C4-2B (cell line): ENCODE measurements at regions not wholly inside any gene's neighbourhood (a gene's known extent, or its start where the extent isn't known, plus 50 kb on each side); places are given as distances from the start of the nearest gene placed in this dataset.

ENCODE experiments used
- H3K27ac ChIP-seq: fragments of 450-650 bp; 2 replicates; pipeline ENCODE4 v1.5.1; 2017
- ZFX ChIP-seq: fragments of 450-650 bp; IDR thresholded peaks from 2 replicates; pipeline ENCODE4 v1.6.1; 2017
- TF ChIP-seq, protein P1 (sequence below): fragments of 450-650 bp; conservative IDR thresholded peaks from 2 replicates; pipeline ENCODE4 v1.5.1; 2017; ENCODE audit warnings: mild to moderate bottlenecking

- TF ChIP-seq, protein P1, sequence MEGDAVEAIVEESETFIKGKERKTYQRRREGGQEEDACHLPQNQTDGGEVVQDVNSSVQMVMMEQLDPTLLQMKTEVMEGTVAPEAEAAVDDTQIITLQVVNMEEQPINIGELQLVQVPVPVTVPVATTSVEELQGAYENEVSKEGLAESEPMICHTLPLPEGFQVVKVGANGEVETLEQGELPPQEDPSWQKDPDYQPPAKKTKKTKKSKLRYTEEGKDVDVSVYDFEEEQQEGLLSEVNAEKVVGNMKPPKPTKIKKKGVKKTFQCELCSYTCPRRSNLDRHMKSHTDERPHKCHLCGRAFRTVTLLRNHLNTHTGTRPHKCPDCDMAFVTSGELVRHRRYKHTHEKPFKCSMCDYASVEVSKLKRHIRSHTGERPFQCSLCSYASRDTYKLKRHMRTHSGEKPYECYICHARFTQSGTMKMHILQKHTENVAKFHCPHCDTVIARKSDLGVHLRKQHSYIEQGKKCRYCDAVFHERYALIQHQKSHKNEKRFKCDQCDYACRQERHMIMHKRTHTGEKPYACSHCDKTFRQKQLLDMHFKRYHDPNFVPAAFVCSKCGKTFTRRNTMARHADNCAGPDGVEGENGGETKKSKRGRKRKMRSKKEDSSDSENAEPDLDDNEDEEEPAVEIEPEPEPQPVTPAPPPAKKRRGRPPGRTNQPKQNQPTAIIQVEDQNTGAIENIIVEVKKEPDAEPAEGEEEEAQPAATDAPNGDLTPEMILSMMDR = no peak
- no peak for TF ChIP-seq ZFX
Measured at GRCh38 chr2:44825702-44826101, 115.8 kb upstream of the SIX3 start.

GRCh38 chr2:44826601-44827000 lies 114.9 kb upstream of the SIX3 start:
- no peak overlapping the region for H3K27ac ChIP-seq
- TF ChIP-seq ZFX = no peak
- TF ChIP-seq, protein P1 = no peak

More at GRCh38 chr2:44825702-44826101, 115.8 kb upstream of the SIX3 start:
- no peak overlapping the region for H3K27ac ChIP-seq

GRCh38 chr2:44829771-44830170 lies 111.7 kb upstream of the SIX3 start:
- H3K27ac ChIP-seq = no peak overlapping the region
- no peak for TF ChIP-seq ZFX
- TF ChIP-seq, protein P1 = no peak

DNA sequence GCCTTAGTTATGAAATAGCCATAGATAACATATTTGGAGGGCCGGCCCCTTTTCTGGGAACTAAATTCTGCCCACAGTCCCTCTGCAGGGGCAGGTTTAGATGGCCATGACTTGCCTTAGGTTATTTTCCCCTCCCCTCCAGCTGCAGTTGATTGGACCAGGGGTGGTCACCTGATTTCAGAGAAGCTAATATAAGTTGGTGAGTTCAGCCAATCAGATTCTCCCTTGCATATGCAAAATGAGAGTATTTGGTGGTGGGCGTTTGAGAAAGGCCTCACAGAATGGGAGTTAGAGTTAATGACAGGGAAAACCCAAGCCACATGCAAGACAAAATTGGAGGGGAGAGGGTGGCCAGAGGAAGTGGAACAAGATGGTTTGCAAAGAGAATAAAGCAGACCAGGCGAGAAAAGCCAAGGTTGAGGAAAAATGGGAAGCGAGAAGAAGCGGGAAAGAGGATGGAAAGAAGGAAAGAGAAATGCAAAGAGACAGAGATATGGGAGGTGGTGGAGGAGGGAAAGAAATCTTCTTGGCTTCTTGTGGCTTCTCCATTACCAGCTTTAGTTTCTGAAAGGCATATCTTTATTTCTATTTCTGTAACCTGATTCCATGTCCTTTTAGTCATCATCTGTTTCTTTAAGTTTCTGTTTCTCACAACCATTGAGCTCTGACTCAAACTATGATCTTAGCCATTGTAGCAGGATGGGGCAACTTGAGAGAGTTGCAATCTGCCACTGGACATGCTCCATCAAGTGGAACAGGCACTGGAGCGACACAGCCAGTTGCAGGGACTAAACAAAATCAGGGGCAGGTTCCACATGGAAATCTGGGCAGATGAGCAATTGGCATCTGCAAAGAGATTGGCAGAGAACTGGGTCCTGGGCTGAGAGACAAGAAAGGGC lies 108.1 kb upstream of the SIX3 start:
- no peak overlapping the region for H3K27ac ChIP-seq
- TF ChIP-seq ZFX = no peak
- TF ChIP-seq, protein P1 = no peak

DNA sequence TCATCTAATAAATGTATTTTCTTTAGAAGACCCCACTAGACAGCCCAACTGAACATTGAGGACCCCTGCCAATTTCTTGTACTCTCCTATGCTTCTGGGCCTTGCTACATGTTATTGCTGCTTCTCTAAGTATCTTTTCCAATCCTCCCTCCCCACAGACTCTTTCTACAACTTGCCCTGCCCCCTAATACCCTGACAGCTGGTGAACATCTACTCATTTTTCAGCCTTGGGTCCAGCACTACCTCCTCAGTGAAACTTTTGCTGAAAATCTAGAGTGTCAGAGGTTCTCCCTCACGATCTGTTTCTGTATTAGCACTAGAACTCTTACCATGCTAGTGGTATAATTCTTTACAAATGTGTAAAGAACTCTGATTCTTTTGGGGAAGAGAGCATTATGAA lies 106.8 kb upstream of the SIX3 start:
- H3K27ac ChIP-seq = no peak overlapping the region
- TF ChIP-seq ZFX = no peak
- TF ChIP-seq, protein P1 = no peak

DNA sequence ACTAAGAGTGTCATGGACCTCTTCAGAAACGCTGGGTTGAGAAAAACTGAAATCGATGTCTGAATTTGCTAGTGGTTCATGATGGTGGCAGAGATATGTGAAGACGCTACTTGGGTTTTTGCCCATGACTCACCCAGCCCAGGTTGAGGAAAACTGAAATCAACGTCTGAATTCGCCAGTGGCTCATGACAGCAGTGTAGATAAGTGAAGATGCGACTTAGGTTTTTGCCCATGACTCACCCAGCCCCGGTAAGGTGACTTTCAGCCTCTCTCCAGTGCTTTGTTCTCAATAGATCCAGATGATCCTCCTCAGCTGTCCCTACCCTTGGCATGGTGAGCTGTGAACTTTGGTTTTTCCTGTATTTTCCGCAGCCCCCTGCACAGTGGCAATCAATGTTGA lies 105.3 kb upstream of the SIX3 start:
- no peak overlapping the region for H3K27ac ChIP-seq
- no peak for TF ChIP-seq ZFX
- TF ChIP-seq, protein P1 = no peak

DNA sequence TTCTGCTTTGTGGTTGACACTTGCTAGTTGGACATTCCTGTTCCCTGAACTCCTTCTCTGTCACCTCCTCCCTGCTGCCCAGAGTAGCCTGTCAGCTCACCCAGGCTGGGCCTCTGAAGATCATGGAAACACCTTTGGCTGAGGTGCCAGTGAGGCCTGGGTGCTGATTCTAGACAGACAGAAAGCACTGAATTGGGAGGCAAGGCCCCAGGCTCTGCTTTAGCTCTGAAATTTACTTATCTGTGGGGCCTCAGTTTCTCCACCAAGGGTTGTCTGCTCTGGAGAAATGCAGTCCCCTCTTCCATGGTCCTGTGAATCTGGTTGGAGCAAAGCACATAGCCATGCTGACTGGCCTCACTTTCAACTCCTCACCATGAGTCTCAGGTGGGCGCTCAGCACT lies 104.6 kb upstream of the SIX3 start:
- H3K27ac ChIP-seq = no peak overlapping the region
- no peak for TF ChIP-seq ZFX
- TF ChIP-seq, protein P1 = no peak
